ENCODE measurements at regions not wholly inside any gene's neighbourhood (a gene's known extent, or its start where the extent isn't known, plus 50 kb on each side); places are given as distances from the start of the nearest gene placed in this dataset.

GRCh38 chr16:59920054-59920453 lies 1185.9 kb upstream of the GOT2 start:
- FAIRE-seq (no peak), DNase-seq (ENCODE audit: insufficient read length) (no peak)
- TF ChIP-seq POLR2AphosphoS5 (IDR thresholded peaks at IDR 0.05; ENCODE audit: low read depth, low read length) (no peak), POLR2A (IDR thresholded peaks at IDR 0.05; ENCODE audit: low read depth, low read length) (no peak), TAF1 (IDR thresholded peaks at IDR 0.05; ENCODE audit: borderline replicate concordance, low read depth, low read length) (no peak)

DNA sequence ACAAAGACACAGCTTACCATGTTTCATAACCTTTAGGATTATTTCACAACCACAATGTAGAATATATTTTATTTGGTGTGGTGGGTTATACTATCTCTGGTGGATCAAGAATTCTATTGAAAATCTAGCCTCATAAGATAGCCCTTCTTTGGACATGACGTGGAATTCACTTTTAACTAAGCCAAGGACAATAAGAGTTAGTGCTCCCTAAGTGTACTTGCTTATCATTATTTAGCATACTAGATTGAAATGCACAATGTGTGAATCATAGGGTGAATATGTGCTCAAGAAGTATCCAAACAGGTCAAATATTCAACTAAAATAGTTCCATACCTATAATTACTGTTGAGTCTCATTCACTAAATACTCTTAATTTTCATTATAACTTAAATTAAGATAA lies 1179.5 kb upstream of the GOT2 start:
- no peak for DNase-seq (ENCODE audit: insufficient read length)
- TF ChIP-seq POLR2AphosphoS5 (IDR thresholded peaks at IDR 0.05; ENCODE audit: low read depth, low read length) (no peak), POLR2A (IDR thresholded peaks at IDR 0.05; ENCODE audit: low read depth, low read length) (no peak)
- FAIRE-seq = no peak

GRCh38 chr16:59909262-59909661 lies 1175.1 kb upstream of the GOT2 start:
- DNase-seq (ENCODE audit: insufficient read length) = no peak
- FAIRE-seq = no peak
- TF ChIP-seq POLR2A (IDR thresholded peaks at IDR 0.05; ENCODE audit: low read depth, low read length) (no peak), TAF1 (IDR thresholded peaks at IDR 0.05; ENCODE audit: borderline replicate concordance, low read depth, low read length) (no peak), POLR2AphosphoS5 (IDR thresholded peaks at IDR 0.05; ENCODE audit: low read depth, low read length) (no peak)

- FAIRE-seq = no peak
- no peak for DNase-seq (ENCODE audit: insufficient read length)
- TF ChIP-seq POLR2AphosphoS5 (IDR thresholded peaks at IDR 0.05; ENCODE audit: low read depth, low read length) (no peak), POLR2A (IDR thresholded peaks at IDR 0.05; ENCODE audit: low read depth, low read length) (no peak), TAF1 (IDR thresholded peaks at IDR 0.05; ENCODE audit: borderline replicate concordance, low read depth, low read length) (no peak)
Observed at GRCh38 chr16:59907611-59908010, 1173.5 kb upstream of the GOT2 start.

DNA sequence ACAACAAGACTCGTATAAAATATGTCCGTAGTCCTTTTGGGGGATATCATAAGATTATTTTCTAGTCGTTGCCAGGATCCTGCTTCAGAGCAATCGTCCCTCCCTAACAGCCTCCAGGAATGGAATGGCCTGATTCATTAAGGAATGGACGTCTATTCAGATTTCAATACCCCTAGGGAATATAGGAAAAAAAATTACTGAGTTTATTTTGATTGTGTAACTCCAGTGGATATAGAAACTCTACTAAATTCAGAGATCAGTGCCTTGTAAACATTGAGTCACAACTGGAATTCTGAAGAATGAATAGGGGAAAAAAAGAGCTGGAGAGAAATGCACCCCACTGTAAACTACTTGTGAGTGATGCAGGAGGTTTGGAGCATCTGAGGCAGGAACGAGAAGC lies 1171.5 kb upstream of the GOT2 start:
- no peak for DNase-seq (ENCODE audit: insufficient read length)
- FAIRE-seq = no peak
- TF ChIP-seq POLR2AphosphoS5 (IDR thresholded peaks at IDR 0.05; ENCODE audit: low read depth, low read length) (no peak), POLR2A (IDR thresholded peaks at IDR 0.05; ENCODE audit: low read depth, low read length) (no peak), TAF1 (IDR thresholded peaks at IDR 0.05; ENCODE audit: borderline replicate concordance, low read depth, low read length) (no peak)

DNA sequence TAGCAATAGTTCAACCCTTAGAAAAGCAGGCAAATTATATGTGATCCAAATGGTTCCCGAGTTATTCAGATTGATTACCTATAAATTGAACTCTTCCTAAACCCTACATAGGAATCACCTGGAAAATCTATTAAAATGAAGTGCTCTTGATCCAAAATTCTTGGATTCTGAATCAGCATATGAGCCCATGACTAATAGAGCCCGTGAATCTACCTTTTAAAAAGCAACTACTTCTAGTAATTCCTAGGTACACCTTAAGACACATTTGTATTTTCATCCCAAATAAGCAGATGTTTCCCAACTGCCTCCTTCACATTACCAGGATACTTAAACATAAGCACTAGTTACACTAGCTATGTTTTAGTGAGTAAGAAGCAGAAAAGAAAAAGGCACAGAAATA lies 1171.0 kb upstream of the GOT2 start:
- no peak for DNase-seq (ENCODE audit: insufficient read length)
- TF ChIP-seq POLR2A (IDR thresholded peaks at IDR 0.05; ENCODE audit: low read depth, low read length) (no peak), POLR2AphosphoS5 (IDR thresholded peaks at IDR 0.05; ENCODE audit: low read depth, low read length) (no peak), TAF1 (IDR thresholded peaks at IDR 0.05; ENCODE audit: borderline replicate concordance, low read depth, low read length) (no peak)
- no peak for FAIRE-seq

GRCh38 chr16:59899940-59900339 lies 1165.8 kb upstream of the GOT2 start:
- no peak for FAIRE-seq
- no peak for DNase-seq (ENCODE audit: insufficient read length)

GRCh38 chr16:59892376-59892775 lies 1158.3 kb upstream of the GOT2 start:
- FAIRE-seq = no peak
- TF ChIP-seq TAF1 (IDR thresholded peaks at IDR 0.05; ENCODE audit: borderline replicate concordance, low read depth, low read length) = no peak
- no peak for TF ChIP-seq POLR2AphosphoS5 (IDR thresholded peaks at IDR 0.05; ENCODE audit: low read depth, low read length)
- no peak for TF ChIP-seq POLR2A (IDR thresholded peaks at IDR 0.05; ENCODE audit: low read depth, low read length)
- no peak for DNase-seq (ENCODE audit: insufficient read length)

More at GRCh38 chr16:59899940-59900339, 1165.8 kb upstream of the GOT2 start:
- TF ChIP-seq POLR2A (IDR thresholded peaks at IDR 0.05; ENCODE audit: low read depth, low read length) (no peak), POLR2AphosphoS5 (IDR thresholded peaks at IDR 0.05; ENCODE audit: low read depth, low read length) (no peak), TAF1 (IDR thresholded peaks at IDR 0.05; ENCODE audit: borderline replicate concordance, low read depth, low read length) (no peak)

- no peak for DNase-seq (ENCODE audit: insufficient read length)
- no peak for FAIRE-seq
- no peak for TF ChIP-seq POLR2A (IDR thresholded peaks at IDR 0.05; ENCODE audit: low read depth, low read length)
- no peak for TF ChIP-seq TAF1 (IDR thresholded peaks at IDR 0.05; ENCODE audit: borderline replicate concordance, low read depth, low read length)
- TF ChIP-seq POLR2AphosphoS5 (IDR thresholded peaks at IDR 0.05; ENCODE audit: low read depth, low read length) = no peak
Observed at GRCh38 chr16:59887856-59888255, 1153.7 kb upstream of the GOT2 start.

- no peak for DNase-seq (ENCODE audit: insufficient read length)
Observed at GRCh38 chr16:59886021-59886420, 1151.9 kb upstream of the GOT2 start.

GRCh38 chr16:59881376-59881775 lies 1147.3 kb upstream of the GOT2 start:
- TF ChIP-seq POLR2A (IDR thresholded peaks at IDR 0.05; ENCODE audit: low read depth, low read length) (no peak), POLR2AphosphoS5 (IDR thresholded peaks at IDR 0.05; ENCODE audit: low read depth, low read length) (no peak)
- FAIRE-seq (no peak), DNase-seq (ENCODE audit: insufficient read length) (no peak)

More at GRCh38 chr16:59886021-59886420, 1151.9 kb upstream of the GOT2 start:
- no peak for FAIRE-seq
- TF ChIP-seq POLR2A (IDR thresholded peaks at IDR 0.05; ENCODE audit: low read depth, low read length) (no peak), TAF1 (IDR thresholded peaks at IDR 0.05; ENCODE audit: borderline replicate concordance, low read depth, low read length) (no peak), POLR2AphosphoS5 (IDR thresholded peaks at IDR 0.05; ENCODE audit: low read depth, low read length) (no peak)

GRCh38 chr16:59880611-59881010 lies 1146.5 kb upstream of the GOT2 start:
- FAIRE-seq (no peak), DNase-seq (ENCODE audit: insufficient read length) (no peak)
- TF ChIP-seq POLR2AphosphoS5 (IDR thresholded peaks at IDR 0.05; ENCODE audit: low read depth, low read length) = no peak
- TF ChIP-seq TAF1 (IDR thresholded peaks at IDR 0.05; ENCODE audit: borderline replicate concordance, low read depth, low read length) = no peak
- TF ChIP-seq POLR2A (IDR thresholded peaks at IDR 0.05; ENCODE audit: low read depth, low read length) = no peak

GRCh38 chr16:59878999-59879398 lies 1144.9 kb upstream of the GOT2 start:
- no peak for FAIRE-seq
- DNase-seq (ENCODE audit: insufficient read length) = no peak
- TF ChIP-seq TAF1 (IDR thresholded peaks at IDR 0.05; ENCODE audit: borderline replicate concordance, low read depth, low read length) (no peak), POLR2AphosphoS5 (IDR thresholded peaks at IDR 0.05; ENCODE audit: low read depth, low read length) (no peak), POLR2A (IDR thresholded peaks at IDR 0.05; ENCODE audit: low read depth, low read length) (no peak)

Measured in GM12892 (cell line).